GM12873 (cell line): ENCODE measurements at regions not wholly inside any gene's neighbourhood (a gene's known extent, or its start where the extent isn't known, plus 50 kb on each side); places are given as distances from the start of the nearest gene placed in this dataset.

Experiments used
- TF ChIP-seq, protein P1 (sequence below): IDR thresholded peaks from 2 replicates; pipeline ENCODE4 v1.5.1; 2012; ENCODE audit warnings: low read depth, mild to moderate bottlenecking, moderate library complexity, low read length, control low read depth; ENCODE audit not compliant: insufficient read depth; ENCODE audit errors: missing control alignments

DNA sequence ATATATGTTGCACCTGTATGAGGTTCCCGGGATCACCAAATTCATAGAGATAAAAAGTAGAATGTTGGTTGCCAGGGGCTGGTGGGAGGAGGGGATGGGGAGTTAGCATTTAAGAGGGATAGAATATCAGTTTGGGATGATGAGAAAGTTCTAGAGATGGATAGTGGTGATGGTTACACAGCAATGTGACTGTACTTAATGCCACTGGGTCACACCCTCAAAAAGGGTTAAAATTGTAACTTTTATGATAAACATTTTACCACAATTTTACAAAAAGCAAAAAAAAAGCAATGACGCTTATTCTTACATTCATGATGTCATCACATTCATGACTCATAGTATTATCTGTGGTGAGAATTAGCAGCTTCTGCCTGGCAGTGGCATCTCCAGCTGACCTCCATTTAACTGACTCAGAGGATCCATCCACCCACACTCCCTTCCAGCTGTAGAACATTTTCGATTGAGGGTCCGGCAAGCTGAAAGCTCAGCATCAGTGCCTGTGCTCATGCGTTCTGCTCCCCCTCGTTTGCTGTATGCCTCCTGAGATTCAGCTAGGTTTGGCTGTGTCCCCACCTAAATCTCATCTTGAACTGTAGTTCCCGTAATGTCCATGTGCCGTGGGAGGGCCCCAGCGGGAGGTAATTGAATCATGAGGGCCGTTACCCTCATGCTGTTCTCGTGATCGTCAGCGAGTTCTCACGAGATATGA, 64.8 kb upstream of the TMEM260 start:
- TF ChIP-seq, protein P1, sequence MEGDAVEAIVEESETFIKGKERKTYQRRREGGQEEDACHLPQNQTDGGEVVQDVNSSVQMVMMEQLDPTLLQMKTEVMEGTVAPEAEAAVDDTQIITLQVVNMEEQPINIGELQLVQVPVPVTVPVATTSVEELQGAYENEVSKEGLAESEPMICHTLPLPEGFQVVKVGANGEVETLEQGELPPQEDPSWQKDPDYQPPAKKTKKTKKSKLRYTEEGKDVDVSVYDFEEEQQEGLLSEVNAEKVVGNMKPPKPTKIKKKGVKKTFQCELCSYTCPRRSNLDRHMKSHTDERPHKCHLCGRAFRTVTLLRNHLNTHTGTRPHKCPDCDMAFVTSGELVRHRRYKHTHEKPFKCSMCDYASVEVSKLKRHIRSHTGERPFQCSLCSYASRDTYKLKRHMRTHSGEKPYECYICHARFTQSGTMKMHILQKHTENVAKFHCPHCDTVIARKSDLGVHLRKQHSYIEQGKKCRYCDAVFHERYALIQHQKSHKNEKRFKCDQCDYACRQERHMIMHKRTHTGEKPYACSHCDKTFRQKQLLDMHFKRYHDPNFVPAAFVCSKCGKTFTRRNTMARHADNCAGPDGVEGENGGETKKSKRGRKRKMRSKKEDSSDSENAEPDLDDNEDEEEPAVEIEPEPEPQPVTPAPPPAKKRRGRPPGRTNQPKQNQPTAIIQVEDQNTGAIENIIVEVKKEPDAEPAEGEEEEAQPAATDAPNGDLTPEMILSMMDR = no peak

DNA sequence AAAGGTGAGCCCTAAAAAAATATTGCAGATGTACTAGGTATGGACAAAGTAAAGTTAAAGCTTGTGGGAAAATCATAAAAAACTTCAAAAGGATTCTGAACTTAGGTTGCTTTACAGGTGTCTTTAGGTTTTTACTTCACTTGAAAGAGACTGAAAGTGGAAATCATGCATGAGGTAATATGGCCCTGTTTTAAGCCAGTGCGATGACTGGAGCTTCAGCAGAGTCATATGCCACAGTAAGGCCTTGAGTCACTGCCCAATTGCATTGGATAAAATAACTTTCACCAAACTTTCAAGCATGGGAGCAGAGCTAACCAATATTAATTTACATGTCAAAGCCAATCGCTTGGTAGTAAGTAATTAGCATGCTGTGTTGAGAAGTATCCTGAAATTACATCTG, 63.9 kb upstream of the TMEM260 start:
- TF ChIP-seq, protein P1 = no peak

DNA sequence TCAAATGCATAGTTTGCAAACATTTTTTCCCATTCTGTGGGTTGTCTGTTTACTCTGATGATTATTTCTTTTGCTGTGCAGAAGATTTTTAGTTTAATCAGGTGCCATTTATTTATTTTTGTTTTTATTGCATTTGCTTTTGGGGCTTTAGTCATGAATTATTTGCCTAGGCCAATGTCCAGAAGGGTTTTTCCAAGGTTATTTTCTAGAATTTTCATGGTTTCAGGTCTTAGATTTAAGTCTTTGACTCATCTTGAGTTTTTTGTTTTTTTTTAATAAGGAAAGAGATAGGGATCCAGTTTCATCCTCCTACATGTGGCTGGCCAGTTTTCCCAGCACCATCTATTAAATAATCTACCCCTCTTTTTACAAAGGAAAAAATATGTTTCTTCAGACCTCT, 57.2 kb upstream of the TMEM260 start:
- TF ChIP-seq, protein P1 = no peak

DNA sequence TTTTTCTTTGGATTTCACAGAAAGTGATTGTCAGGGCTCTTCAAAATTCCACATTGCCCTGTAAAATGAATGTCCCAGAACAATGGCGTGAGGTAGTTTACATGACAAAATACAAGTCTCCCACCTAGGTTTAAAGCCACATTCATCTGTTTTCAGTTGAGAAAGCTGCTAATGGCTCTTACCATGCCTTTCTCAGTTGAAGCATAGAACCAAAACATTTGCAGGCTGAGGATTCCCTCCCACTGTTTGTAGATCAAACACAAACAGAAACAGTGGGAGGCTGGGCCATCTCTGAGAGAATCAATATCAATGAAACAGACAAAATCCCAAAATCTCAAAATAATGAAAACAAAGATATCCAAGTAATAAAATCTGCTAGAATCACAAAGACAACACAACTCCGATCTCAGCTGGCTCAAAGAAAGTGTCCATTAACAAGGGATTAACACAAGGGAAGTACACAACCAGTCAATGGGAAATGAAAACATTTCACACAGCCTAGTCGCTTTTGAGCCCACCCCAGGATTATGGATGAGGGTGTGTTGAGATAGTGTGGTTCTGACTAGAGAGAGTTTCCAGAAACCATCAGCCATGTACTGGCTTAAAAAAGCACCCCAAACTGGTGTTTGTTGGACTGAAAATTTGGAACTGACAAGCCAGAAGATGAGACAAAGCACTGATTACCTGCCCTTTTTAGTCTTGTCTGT, 54.5 kb upstream of the TMEM260 start:
- TF ChIP-seq, protein P1 = no peak

DNA sequence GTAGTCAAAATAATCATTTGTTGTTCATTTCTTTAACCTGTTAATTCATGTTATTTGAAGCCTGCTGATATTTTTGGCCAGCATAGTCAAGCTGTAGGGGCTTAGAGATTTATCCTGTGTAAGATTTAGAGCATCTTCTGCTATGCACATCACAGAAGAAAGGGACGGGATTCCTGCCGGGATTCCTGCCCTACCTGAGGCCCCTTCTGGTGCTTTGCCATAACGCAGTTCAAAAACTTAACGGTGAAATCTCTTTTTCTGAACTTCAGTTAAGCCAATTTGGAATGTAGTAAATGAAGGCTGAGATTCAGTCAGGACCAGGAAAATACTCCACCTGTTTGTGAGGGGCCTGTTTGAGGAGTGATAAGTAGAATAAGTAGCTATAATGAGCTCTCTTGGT, 50.7 kb upstream of the TMEM260 start:
- TF ChIP-seq, protein P1 = no peak
